ENCODE measurements at regions not wholly inside any gene's neighbourhood (a gene's known extent, or its start where the extent isn't known, plus 50 kb on each side); places are given as distances from the start of the nearest gene placed in this dataset.
"Not testable (repeated sequence)": the region's sequence is repeated elsewhere in the genome, so short reads cannot be mapped to it uniquely, and the experiment has no call there.

- no peaks in the 10 kb centered on the region for H3K4me1 Mint-ChIP-seq (ENCODE audit: insufficient read depth, unreplicated experiment)
- CTCF ChIA-PET, result no interaction called here
- peaks cover 92% of the 10 kb centered on the region for H3K27me3 Mint-ChIP-seq (ENCODE audit: insufficient read depth, unreplicated experiment)
- no peaks in the 10 kb centered on the region for H3K36me3 Mint-ChIP-seq (ENCODE audit: insufficient read depth, unreplicated experiment)
- POLR2A ChIA-PET, result no interaction called here
- no peak overlapping the region for H3K27ac Mint-ChIP-seq (ENCODE audit: low read depth, unreplicated experiment)
- no TSS peak for BruUV-seq (replicated peaks)
- no peak overlapping the region for H3K4me3 Mint-ChIP-seq (ENCODE audit: unreplicated experiment)
- no peak for TF ChIP-seq CTCF (IDR thresholded peaks at IDR 0.05; ENCODE audit: unreplicated experiment)
- H3K9me3 Mint-ChIP-seq (ENCODE audit: unreplicated experiment), result no peaks in the 10 kb centered on the region
- no peak for DNase-seq (ENCODE audit: unreplicated experiment)
- intact Hi-C loops (cut with micrococcal nuclease), result no loop called here
Measured at GRCh38 chr7:118420888-118421287, 196.4 kb downstream of the ANKRD7 start.

DNA sequence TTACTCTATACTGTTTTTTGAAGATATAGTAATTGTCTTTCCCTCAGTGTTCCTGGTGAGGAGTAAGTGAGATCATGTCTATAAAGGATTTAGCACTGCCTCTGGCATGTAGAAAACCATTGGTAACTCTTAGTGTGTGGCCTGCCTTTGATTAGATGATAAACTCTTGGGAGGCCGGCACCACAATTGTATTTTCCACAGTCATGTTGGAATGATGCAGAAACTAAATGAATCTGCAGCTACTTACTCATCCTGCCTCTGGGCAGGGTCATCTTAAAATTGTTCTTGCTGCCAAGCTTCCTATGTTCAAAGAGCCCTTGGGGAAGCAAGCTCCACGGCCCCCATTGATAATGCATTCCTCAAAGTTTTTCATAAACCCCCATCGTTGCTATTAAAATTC lies 204.6 kb downstream of the ANKRD7 start:
- Mint-ChIP-seq H3K4me3 (ENCODE audit: unreplicated experiment) (no peak overlapping the region), H3K36me3 (ENCODE audit: insufficient read depth, unreplicated experiment) (no peaks in the 10 kb centered on the region), H3K27me3 (ENCODE audit: insufficient read depth, unreplicated experiment) (peaks cover 59% of the 10 kb centered on the region), H3K27ac (ENCODE audit: low read depth, unreplicated experiment) (no peak overlapping the region), H3K9me3 (ENCODE audit: unreplicated experiment) (no peaks in the 10 kb centered on the region), H3K4me1 (ENCODE audit: insufficient read depth, unreplicated experiment) (no peaks in the 10 kb centered on the region)
- DNase-seq (ENCODE audit: unreplicated experiment), result no peak
- BruUV-seq (replicated peaks), result no TSS peak
- POLR2A ChIA-PET, result no interaction called here
- no peak for TF ChIP-seq CTCF (IDR thresholded peaks at IDR 0.05; ENCODE audit: unreplicated experiment)
- CTCF ChIA-PET, result no interaction called here
- intact Hi-C loops (cut with micrococcal nuclease), result no loop called here

- CTCF ChIA-PET, result interaction anchor here (0.5 to 0.6 kb wide), 3 partner anchors 10 to 238 kb away, joined by 3 to 4 read pairs (median 3); no protein-coding TSS in a partner anchor
- BruUV-seq (replicated peaks), result no TSS peak
- DNase-seq (ENCODE audit: unreplicated experiment), result no peak
- Mint-ChIP-seq H3K4me3 (ENCODE audit: unreplicated experiment) (no peak overlapping the region), H3K4me1 (ENCODE audit: insufficient read depth, unreplicated experiment) (no peaks in the 10 kb centered on the region), H3K27me3 (ENCODE audit: insufficient read depth, unreplicated experiment) (peaks cover 49% of the 10 kb centered on the region), H3K27ac (ENCODE audit: low read depth, unreplicated experiment) (no peak overlapping the region), H3K9me3 (ENCODE audit: unreplicated experiment) (no peaks in the 10 kb centered on the region), H3K36me3 (ENCODE audit: insufficient read depth, unreplicated experiment) (no peaks in the 10 kb centered on the region)
- intact Hi-C loops (cut with micrococcal nuclease), result no loop called here
- POLR2A ChIA-PET, result no interaction called here
- no peak for TF ChIP-seq CTCF (IDR thresholded peaks at IDR 0.05; ENCODE audit: unreplicated experiment)
Measured at GRCh38 chr7:118436663-118437062, 212.2 kb downstream of the ANKRD7 start.

GRCh38 chr7:118449030-118449429 lies 224.5 kb downstream of the ANKRD7 start:
- BruUV-seq (replicated peaks); H3K27ac Mint-ChIP-seq (ENCODE audit: low read depth, unreplicated experiment); H3K36me3 Mint-ChIP-seq (ENCODE audit: insufficient read depth, unreplicated experiment); H3K4me3 Mint-ChIP-seq (ENCODE audit: unreplicated experiment); intact Hi-C loops (cut with micrococcal nuclease); H3K9me3 Mint-ChIP-seq (ENCODE audit: unreplicated experiment); POLR2A ChIA-PET; H3K4me1 Mint-ChIP-seq (ENCODE audit: insufficient read depth, unreplicated experiment); CTCF ChIA-PET; DNase-seq (ENCODE audit: unreplicated experiment): not testable (repeated sequence)
- H3K27me3 Mint-ChIP-seq (ENCODE audit: insufficient read depth, unreplicated experiment), result peaks cover 18% of the 10 kb centered on the region

Measured in MCF 10A (cell line).